T-helper 22 cell (primary cell): ENCODE measurements at regions not wholly inside any gene's neighbourhood (a gene's known extent, or its start where the extent isn't known, plus 50 kb on each side); places are given as distances from the start of the nearest gene placed in this dataset.
"Not testable (repeated sequence)": the region's sequence is repeated elsewhere in the genome, so short reads cannot be mapped to it uniquely, and the experiment has no call there.

Experiments used
- DNase-seq: peaks from one replicate; pipeline ENCODE4 v3.0.0-alpha.2; 2020; ENCODE audit warnings: low read depth

- DNase-seq = no peak
These were observed 744.8 kb upstream of the HS3ST1 start for GRCh38 chr4:12173496-12173895.

GRCh38 chr4:12172198-12172973 lies 743.7 kb upstream of the HS3ST1 start:
- DNase-seq = no peak

- DNase-seq = no peak
These were observed 741.6 kb upstream of the HS3ST1 start for GRCh38 chr4:12170308-12170707.

- DNase-seq = no peak
These were observed 736.9 kb upstream of the HS3ST1 start for GRCh38 chr4:12165616-12166015.

- no peak for DNase-seq
These were observed 717.6 kb upstream of the HS3ST1 start for GRCh38 chr4:12146339-12146738.

GRCh38 chr4:12145768-12146167 lies 717.1 kb upstream of the HS3ST1 start:
- no peak for DNase-seq

GRCh38 chr4:12145106-12145505 lies 716.4 kb upstream of the HS3ST1 start:
- DNase-seq = no peak

- DNase-seq = no peak
These were observed 715.4 kb upstream of the HS3ST1 start for GRCh38 chr4:12144051-12144450.

GRCh38 chr4:12140864-12141263 lies 712.2 kb upstream of the HS3ST1 start:
- DNase-seq = no peak

- DNase-seq = no peak
These were observed 710.6 kb upstream of the HS3ST1 start for GRCh38 chr4:12139296-12139695.

- DNase-seq = no peak
These were observed 709.8 kb upstream of the HS3ST1 start for GRCh38 chr4:12138488-12138887.

- DNase-seq = no peak
These were observed 708.9 kb upstream of the HS3ST1 start for GRCh38 chr4:12137575-12137974.

GRCh38 chr4:12126474-12126873 lies 697.8 kb upstream of the HS3ST1 start:
- no peak for DNase-seq

- no peak for DNase-seq
These were observed 695.4 kb upstream of the HS3ST1 start for GRCh38 chr4:12124138-12124537.

- no peak for DNase-seq
These were observed 695.0 kb upstream of the HS3ST1 start for GRCh38 chr4:12123707-12124106.

- DNase-seq = no peak
These were observed 693.6 kb upstream of the HS3ST1 start for GRCh38 chr4:12122316-12122715.

GRCh38 chr4:12120968-12121367 lies 692.3 kb upstream of the HS3ST1 start:
- DNase-seq = no peak

GRCh38 chr4:12118651-12119213 lies 690.0 kb upstream of the HS3ST1 start:
- DNase-seq = no peak

GRCh38 chr4:12116009-12116552 lies 687.4 kb upstream of the HS3ST1 start:
- DNase-seq = no peak

- no peak for DNase-seq
These were observed 681.9 kb upstream of the HS3ST1 start for GRCh38 chr4:12110627-12111026.

- not testable (repeated sequence) for DNase-seq
These were observed 680.4 kb upstream of the HS3ST1 start for GRCh38 chr4:12109056-12109455.

- DNase-seq = no peak
These were observed 676.8 kb upstream of the HS3ST1 start for GRCh38 chr4:12105519-12105918.

GRCh38 chr4:12089920-12090319 lies 661.2 kb upstream of the HS3ST1 start:
- not testable (repeated sequence) for DNase-seq

- no peak for DNase-seq
These were observed 656.0 kb upstream of the HS3ST1 start for GRCh38 chr4:12084690-12085089.
